ENCODE measurements at regions not wholly inside any gene's neighbourhood (a gene's known extent, or its start where the extent isn't known, plus 50 kb on each side); places are given as distances from the start of the nearest gene placed in this dataset.

GRCh38 chr14:62017651-62018230, 255.5 kb downstream of the SNAPC1 start:
- peaks cover 3% of the 10 kb centered on the region for H3K79me1 ChIP-seq (ENCODE audit: low read length)
- H3K27ac ChIP-seq (ENCODE audit: low read depth, low read length): no peak overlapping the region
- no peaks in the 10 kb centered on the region for H3K79me2 ChIP-seq (ENCODE audit: control insufficient read depth, insufficient read depth, low read length, poor library complexity)
- H3K27me3 ChIP-seq (ENCODE audit: insufficient read depth, low read length): no peaks in the 10 kb centered on the region
- H3K36me3 ChIP-seq (ENCODE audit: control insufficient read depth in 1 of 2, insufficient read depth in 2 of 2, low read length in 2 of 2): no peaks in the 10 kb centered on the region
- H3K23ac ChIP-seq (ENCODE audit: low read length): no peak overlapping the region
- no peak overlapping the region for H3K18ac ChIP-seq (ENCODE audit: low read length)
- H4K91ac ChIP-seq (ENCODE audit: low read depth, low read length): no peak overlapping the region
- no peak overlapping the region for H3K4me3 ChIP-seq (ENCODE audit: low read depth, low read length)
- no peak overlapping the region for H3K9ac ChIP-seq (ENCODE audit: low read length)
- H2BK5ac ChIP-seq (ENCODE audit: low read depth, low read length, poor library complexity): no peak overlapping the region
- no peak overlapping the region for H3K14ac ChIP-seq (ENCODE audit: low read length)
- no peak overlapping the region for H2BK120ac ChIP-seq (ENCODE audit: insufficient read depth, low read length, poor library complexity)
- H3K9me3 ChIP-seq (ENCODE audit: insufficient read depth, low read depth, low read length): no peaks in the 10 kb centered on the region
- H2AK5ac ChIP-seq (ENCODE audit: low read length): no peak overlapping the region
- DNase-seq: peak; percentile 92 to 99
- no peak overlapping the region for H4K8ac ChIP-seq (ENCODE audit: low read depth, low read length)
- no peak overlapping the region for H4K12ac ChIP-seq (ENCODE audit: low read depth, low read length)
- H3K4ac ChIP-seq (ENCODE audit: low read depth, low read length): no peak overlapping the region
- no peak overlapping the region for H2BK12ac ChIP-seq (ENCODE audit: low read length)
- peaks cover 0 to 4% of the 10 kb centered on the region in 2 experiments for H3K4me1 ChIP-seq (ENCODE audit: control insufficient read depth in 1 of 2, insufficient read depth in 2 of 2, low read length in 2 of 2)
- no peak overlapping the region for H2AFZ ChIP-seq (ENCODE audit: insufficient read depth, low read length, poor library complexity)
- no peak overlapping the region for H3K4me2 ChIP-seq (ENCODE audit: low read length)
- WGBS (ENCODE audit: extremely low coverage, insufficient coverage, insufficient read length): no CpG with 5 or more reads among the region's 7 CpGs

GRCh38 chr14:62018606-62019005, 256.4 kb downstream of the SNAPC1 start:
- peak; percentile 88 to 91 for DNase-seq
- Histone ChIP-seq H3K14ac (ENCODE audit: low read length) (peak overlapping the region; percentile 25), H2BK5ac (ENCODE audit: low read depth, low read length, poor library complexity) (peak overlapping the region; percentile 33), H2AK5ac (ENCODE audit: low read length) (no peak overlapping the region), H2AFZ (ENCODE audit: insufficient read depth, low read length, poor library complexity) (no peak overlapping the region), H2BK12ac (ENCODE audit: low read length) (peak overlapping the region; percentile 13), H3K9ac (ENCODE audit: low read length) (no peak overlapping the region), H4K8ac (ENCODE audit: low read depth, low read length) (no peak overlapping the region), H3K23ac (ENCODE audit: low read length) (no peak overlapping the region), H2BK120ac (ENCODE audit: insufficient read depth, low read length, poor library complexity) (peak overlapping the region; percentile 53), H3K4me2 (ENCODE audit: low read length) (no peak overlapping the region), H3K79me1 (ENCODE audit: low read length) (peaks cover 3% of the 10 kb centered on the region), H3K4ac (ENCODE audit: low read depth, low read length) (no peak overlapping the region), H3K9me3 (ENCODE audit: insufficient read depth, low read depth, low read length) (no peaks in the 10 kb centered on the region), H3K4me3 (ENCODE audit: low read depth, low read length) (no peak overlapping the region), H3K27me3 (ENCODE audit: insufficient read depth, low read length) (no peaks in the 10 kb centered on the region), H3K79me2 (ENCODE audit: control insufficient read depth, insufficient read depth, low read length, poor library complexity) (no peaks in the 10 kb centered on the region), H3K18ac (ENCODE audit: low read length) (no peak overlapping the region), H3K27ac (ENCODE audit: low read depth, low read length) (no peak overlapping the region), H4K91ac (ENCODE audit: low read depth, low read length) (peak overlapping the region; percentile 72), H3K36me3 (ENCODE audit: control insufficient read depth in 1 of 2, insufficient read depth in 2 of 2, low read length in 2 of 2) (no peaks in the 10 kb centered on the region), H4K12ac (ENCODE audit: low read depth, low read length) (no peak overlapping the region), H3K4me1 (ENCODE audit: control insufficient read depth in 1 of 2, insufficient read depth in 2 of 2, low read length in 2 of 2) (peaks cover 0 to 4% of the 10 kb centered on the region in 2 experiments)
- no CpG with 5 or more reads among the region's 5 CpGs for WGBS (ENCODE audit: extremely low coverage, insufficient coverage, insufficient read length)

GRCh38 chr14:62027958-62028357, 265.7 kb downstream of the SNAPC1 start:
- Histone ChIP-seq H3K4me1 (ENCODE audit: control insufficient read depth in 1 of 2, insufficient read depth in 2 of 2, low read length in 2 of 2) (no peaks in the 10 kb centered on the region), H3K18ac (ENCODE audit: low read length) (no peak overlapping the region), H3K9me3 (ENCODE audit: insufficient read depth, low read depth, low read length) (no peaks in the 10 kb centered on the region), H4K91ac (ENCODE audit: low read depth, low read length) (no peak overlapping the region), H2BK5ac (ENCODE audit: low read depth, low read length, poor library complexity) (no peak overlapping the region), H2AK5ac (ENCODE audit: low read length) (no peak overlapping the region), H3K27ac (ENCODE audit: low read depth, low read length) (no peak overlapping the region), H2AFZ (ENCODE audit: insufficient read depth, low read length, poor library complexity) (no peak overlapping the region), H3K79me2 (ENCODE audit: control insufficient read depth, insufficient read depth, low read length, poor library complexity) (no peaks in the 10 kb centered on the region), H2BK12ac (ENCODE audit: low read length) (no peak overlapping the region), H3K4me2 (ENCODE audit: low read length) (no peak overlapping the region), H4K8ac (ENCODE audit: low read depth, low read length) (no peak overlapping the region), H2BK120ac (ENCODE audit: insufficient read depth, low read length, poor library complexity) (no peak overlapping the region), H3K79me1 (ENCODE audit: low read length) (no peaks in the 10 kb centered on the region), H3K27me3 (ENCODE audit: insufficient read depth, low read length) (no peaks in the 10 kb centered on the region), H3K36me3 (ENCODE audit: control insufficient read depth in 1 of 2, insufficient read depth in 2 of 2, low read length in 2 of 2) (no peaks in the 10 kb centered on the region), H4K12ac (ENCODE audit: low read depth, low read length) (no peak overlapping the region), H3K4ac (ENCODE audit: low read depth, low read length) (no peak overlapping the region), H3K9ac (ENCODE audit: low read length) (no peak overlapping the region), H3K4me3 (ENCODE audit: low read depth, low read length) (no peak overlapping the region), H3K14ac (ENCODE audit: low read length) (no peak overlapping the region), H3K23ac (ENCODE audit: low read length) (no peak overlapping the region)
- no peak for DNase-seq
- WGBS (ENCODE audit: extremely low coverage, insufficient coverage, insufficient read length): no CpG with 5 or more reads among the region's 2 CpGs

- no peak overlapping the region for H3K4me2 ChIP-seq (ENCODE audit: low read length)
- H3K36me3 ChIP-seq (ENCODE audit: control insufficient read depth in 1 of 2, insufficient read depth in 2 of 2, low read length in 2 of 2): no peaks in the 10 kb centered on the region
- H3K79me2 ChIP-seq (ENCODE audit: control insufficient read depth, insufficient read depth, low read length, poor library complexity): no peaks in the 10 kb centered on the region
- no peak overlapping the region for H3K4ac ChIP-seq (ENCODE audit: low read depth, low read length)
- H4K8ac ChIP-seq (ENCODE audit: low read depth, low read length): no peak overlapping the region
- H3K14ac ChIP-seq (ENCODE audit: low read length): no peak overlapping the region
- H3K79me1 ChIP-seq (ENCODE audit: low read length): no peaks in the 10 kb centered on the region
- no peak overlapping the region for H3K18ac ChIP-seq (ENCODE audit: low read length)
- H3K23ac ChIP-seq (ENCODE audit: low read length): no peak overlapping the region
- DNase-seq: no peak
- H2AFZ ChIP-seq (ENCODE audit: insufficient read depth, low read length, poor library complexity): no peak overlapping the region
- no peak overlapping the region for H3K27ac ChIP-seq (ENCODE audit: low read depth, low read length)
- no peak overlapping the region for H2AK5ac ChIP-seq (ENCODE audit: low read length)
- H4K91ac ChIP-seq (ENCODE audit: low read depth, low read length): no peak overlapping the region
- no peaks in the 10 kb centered on the region for H3K4me1 ChIP-seq (ENCODE audit: control insufficient read depth in 1 of 2, insufficient read depth in 2 of 2, low read length in 2 of 2)
- WGBS (ENCODE audit: extremely low coverage, insufficient coverage, insufficient read length): no CpG with 5 or more reads among the region's 2 CpGs
- no peaks in the 10 kb centered on the region for H3K27me3 ChIP-seq (ENCODE audit: insufficient read depth, low read length)
- H2BK12ac ChIP-seq (ENCODE audit: low read length): no peak overlapping the region
- H4K12ac ChIP-seq (ENCODE audit: low read depth, low read length): no peak overlapping the region
- H2BK120ac ChIP-seq (ENCODE audit: insufficient read depth, low read length, poor library complexity): no peak overlapping the region
- H3K9me3 ChIP-seq (ENCODE audit: insufficient read depth, low read depth, low read length): no peaks in the 10 kb centered on the region
- H3K9ac ChIP-seq (ENCODE audit: low read length): no peak overlapping the region
- no peak overlapping the region for H3K4me3 ChIP-seq (ENCODE audit: low read depth, low read length)
- H2BK5ac ChIP-seq (ENCODE audit: low read depth, low read length, poor library complexity): no peak overlapping the region
Observed at GRCh38 chr14:62029569-62029924, 267.3 kb downstream of the SNAPC1 start.

Data from trophoblast cell (in vitro differentiated cells and primary cell).